GM19372 (cell line): ENCODE measurements at regions not wholly inside any gene's neighbourhood (a gene's known extent, or its start where the extent isn't known, plus 50 kb on each side); places are given as distances from the start of the nearest gene placed in this dataset.

Experiments
- ATAC-seq: cut with Tn5 transposase; IDR thresholded peaks from one replicate; pipeline ENCODE4 v1.9.1; 2021; ENCODE audit warnings: mild to moderate bottlenecking, low read depth, moderate library complexity; ENCODE audit not compliant: unreplicated experiment

DNA sequence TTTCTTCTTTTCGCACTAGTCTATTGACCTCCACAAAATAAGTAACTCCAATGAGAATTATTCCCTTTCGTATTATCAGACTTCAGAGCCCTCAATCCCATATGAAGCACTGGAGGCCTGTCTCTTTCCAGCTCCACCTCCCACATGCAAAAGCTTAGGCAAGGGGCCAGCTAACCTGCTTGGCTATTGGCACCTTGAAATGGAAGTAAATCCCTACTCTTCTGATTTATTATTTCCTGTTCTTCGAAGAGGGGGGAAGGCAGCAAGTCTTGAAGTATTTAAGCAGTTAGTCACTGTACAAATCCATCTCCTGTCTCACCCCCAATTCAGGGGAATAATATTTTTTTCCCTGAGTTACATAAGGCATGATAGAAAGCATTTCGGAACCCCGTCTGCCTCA, 577.8 kb downstream of the MAFB start:
- ATAC-seq = no peak

GRCh38 chr20:40110311-40110831, 578.7 kb downstream of the MAFB start:
- ATAC-seq = no peak

- no peak for ATAC-seq
These were observed 579.9 kb downstream of the MAFB start for GRCh38 chr20:40109136-40109535.

GRCh38 chr20:40108321-40108720, 580.7 kb downstream of the MAFB start:
- no peak for ATAC-seq

DNA sequence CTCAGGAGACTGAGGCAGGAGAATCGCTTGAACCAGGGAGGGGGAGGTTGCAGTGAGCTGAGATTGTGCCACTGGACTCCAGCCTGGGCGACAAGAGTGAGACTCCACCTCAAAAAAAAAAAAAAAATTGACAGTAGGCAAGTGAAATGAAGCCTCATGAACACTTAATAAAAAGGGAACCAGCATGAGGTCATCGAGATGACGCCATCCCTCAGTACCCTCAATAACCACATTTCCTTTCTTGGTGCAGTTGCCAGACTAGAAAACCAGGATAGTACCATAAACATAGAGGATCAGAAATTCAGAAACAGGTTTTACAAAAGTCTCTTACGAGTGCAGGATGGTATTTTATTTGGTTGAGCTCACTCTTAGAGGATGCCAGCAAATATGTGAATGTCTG, 584.1 kb downstream of the MAFB start:
- ATAC-seq = no peak

DNA sequence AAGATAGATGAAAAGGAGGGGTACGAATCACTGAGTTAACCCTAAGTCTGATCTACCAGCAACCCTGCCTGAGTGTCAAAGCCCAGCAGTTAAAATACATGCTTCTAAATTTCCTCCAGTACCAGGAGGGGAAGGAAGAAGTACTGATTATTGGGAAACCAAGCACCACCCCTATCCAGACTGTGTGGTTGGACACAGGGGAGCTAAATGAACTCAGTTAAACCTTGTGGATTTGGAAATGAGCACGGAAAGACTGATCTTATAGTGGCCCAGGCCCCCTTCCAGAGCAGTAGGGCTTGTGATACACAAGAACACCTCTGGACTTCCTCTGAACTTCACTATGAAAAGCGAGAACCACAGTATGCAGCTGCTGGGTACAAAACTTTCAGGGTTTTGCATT, 585.6 kb downstream of the MAFB start:
- ATAC-seq = no peak

DNA sequence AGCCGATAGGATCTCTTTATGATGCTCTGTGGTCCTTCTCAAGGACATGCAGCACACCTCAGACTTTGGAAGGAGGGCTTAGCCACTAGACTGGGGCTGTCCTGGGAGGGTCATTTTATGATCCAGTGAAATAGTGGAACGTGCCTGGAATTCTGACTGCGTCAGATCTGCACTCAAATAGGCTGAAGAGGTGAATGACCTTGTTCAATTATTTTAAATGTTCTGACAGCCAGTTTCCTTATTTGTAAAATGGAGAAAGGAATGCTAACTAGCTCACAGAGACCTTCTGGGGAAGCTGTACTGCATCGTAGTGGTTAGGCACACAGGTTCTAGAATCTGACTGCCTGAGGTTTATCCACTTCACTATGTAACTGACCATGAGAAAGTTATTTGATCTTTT, 587.5 kb downstream of the MAFB start:
- ATAC-seq = no peak

GRCh38 chr20:40100261-40100660, 588.8 kb downstream of the MAFB start:
- no peak for ATAC-seq

DNA sequence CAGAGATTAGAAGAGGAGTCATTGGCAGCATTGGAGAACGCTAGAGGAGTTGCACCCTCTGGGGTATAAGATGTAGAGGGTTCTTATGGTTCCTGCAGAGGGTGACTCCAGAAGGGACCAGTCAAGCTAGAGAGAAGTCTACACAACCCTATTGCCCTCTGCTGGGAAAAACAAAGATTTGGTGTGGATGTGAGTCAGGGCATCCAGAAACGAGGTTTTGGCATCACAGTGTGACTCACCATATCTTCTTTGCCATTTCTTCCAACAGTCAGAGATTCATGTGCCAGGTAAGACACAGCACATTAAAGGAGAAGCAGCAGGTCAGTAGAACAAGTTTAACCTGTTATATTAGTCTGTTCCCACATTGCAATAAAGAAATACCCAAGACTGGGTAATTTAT, 598.8 kb downstream of the MAFB start:
- ATAC-seq = no peak

DNA sequence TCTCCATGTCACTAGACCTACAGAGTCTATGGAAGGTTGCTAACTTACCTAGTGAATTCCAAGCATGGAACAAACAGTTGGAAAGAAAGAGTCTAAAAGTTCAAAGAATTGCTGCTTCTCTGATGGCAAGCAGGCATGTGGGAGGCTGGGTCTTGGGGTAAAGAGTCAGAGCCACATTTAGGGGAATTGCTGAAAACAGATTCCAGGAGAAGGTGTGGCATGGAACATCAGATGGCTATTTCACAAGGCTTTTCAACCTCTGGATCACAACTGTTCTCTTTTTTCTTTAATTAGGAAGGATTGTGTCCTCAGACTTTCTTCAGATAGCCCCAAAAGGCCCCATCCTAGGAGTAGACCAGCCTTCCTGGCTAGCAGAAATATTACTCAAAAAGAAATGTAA, 601.5 kb downstream of the MAFB start:
- no peak for ATAC-seq

DNA sequence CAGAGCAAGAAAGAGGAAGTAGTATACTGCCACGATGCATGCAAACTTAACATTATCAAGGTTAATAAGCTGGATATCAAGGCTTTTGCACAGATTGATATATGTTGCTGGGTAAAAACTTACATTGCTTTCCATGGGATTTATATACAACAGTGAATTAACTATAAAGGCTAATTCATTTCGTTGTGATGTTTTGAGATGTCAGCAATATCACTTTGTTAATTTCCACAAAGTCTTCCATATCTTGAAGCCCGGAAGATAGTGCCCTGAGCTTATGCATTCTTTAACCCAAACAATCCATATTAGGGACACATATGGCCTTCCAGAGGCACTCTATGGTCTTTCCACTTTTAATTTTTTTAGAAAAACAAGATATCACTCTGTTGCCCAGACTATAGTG, 603.5 kb downstream of the MAFB start:
- no peak for ATAC-seq

GRCh38 chr20:40082436-40082835, 606.6 kb downstream of the MAFB start:
- ATAC-seq = no peak

- ATAC-seq = no peak
These were observed 607.4 kb downstream of the MAFB start for GRCh38 chr20:40081653-40082052.

DNA sequence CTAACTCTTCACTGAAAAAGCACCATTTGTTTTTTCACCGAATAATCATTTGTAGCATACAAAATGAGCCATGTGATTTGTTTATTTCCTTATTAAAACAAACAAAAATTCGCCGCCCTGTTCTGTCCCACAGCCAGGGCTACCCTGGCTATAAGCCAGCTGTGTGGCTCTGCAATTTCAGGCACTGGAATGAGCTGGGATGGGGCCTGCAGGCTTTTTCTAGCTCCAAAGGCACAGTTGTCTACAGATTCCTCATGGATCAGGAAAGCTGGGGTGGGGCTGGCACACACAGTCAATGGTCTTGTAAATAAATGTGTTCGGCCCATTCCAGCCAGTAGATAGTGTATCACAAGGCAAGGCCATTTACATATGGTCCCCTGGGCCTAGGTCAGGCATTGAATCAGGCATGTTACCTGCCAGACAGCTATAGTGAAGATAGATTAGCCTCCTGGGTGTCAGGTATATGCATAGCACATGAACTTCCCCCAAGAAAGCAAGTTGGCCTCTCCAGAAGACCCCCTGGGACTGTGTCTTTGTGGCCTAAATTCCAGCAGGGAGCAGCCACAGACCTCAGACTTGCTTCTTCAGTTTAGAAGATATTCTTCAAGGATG, 608.9 kb downstream of the MAFB start:
- ATAC-seq = no peak

- ATAC-seq = no peak
These were observed 615.4 kb downstream of the MAFB start for GRCh38 chr20:40073535-40074111.

- ATAC-seq = no peak
These were observed 616.1 kb downstream of the MAFB start for GRCh38 chr20:40072907-40073306.

- no peak for ATAC-seq
These were observed 632.9 kb downstream of the MAFB start for GRCh38 chr20:40056171-40056570.

DNA sequence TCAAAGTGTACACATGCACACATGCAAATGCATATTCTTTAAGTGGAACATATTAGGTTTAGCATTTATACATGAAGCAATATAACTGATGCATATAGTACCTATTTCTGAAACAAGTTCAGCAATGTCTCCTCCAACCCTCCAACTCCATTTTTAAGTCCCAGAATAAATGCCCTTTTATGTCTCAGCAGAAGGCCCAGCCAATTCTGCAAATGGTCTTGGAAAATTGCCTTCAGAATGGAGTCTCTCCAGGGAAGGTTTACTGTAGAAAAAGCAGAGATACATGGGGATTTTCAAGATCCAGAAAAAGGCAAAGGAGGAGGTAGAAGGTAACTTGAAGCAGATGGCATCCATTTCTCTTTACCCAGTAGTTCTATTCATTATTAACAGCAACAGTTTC, 633.3 kb downstream of the MAFB start:
- no peak for ATAC-seq

DNA sequence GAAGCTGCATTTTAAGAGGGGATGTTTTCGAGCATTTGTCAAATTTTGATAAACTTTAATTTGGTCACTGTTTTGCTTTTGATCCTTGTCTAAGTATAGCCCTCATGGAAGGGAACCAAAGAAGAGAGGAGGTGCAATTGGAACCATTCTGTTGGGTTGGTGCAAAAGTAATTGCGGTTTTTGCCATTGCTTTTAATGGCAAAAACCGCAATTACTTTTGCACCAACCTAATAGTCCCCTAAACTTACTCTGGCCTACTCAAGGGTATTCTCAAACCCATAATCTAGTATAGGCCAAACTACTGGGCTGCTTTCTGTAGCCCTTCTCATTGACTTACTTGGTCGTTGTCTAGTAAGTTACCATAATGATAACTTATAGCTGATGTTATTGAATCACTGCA, 634.7 kb downstream of the MAFB start:
- ATAC-seq = no peak

DNA sequence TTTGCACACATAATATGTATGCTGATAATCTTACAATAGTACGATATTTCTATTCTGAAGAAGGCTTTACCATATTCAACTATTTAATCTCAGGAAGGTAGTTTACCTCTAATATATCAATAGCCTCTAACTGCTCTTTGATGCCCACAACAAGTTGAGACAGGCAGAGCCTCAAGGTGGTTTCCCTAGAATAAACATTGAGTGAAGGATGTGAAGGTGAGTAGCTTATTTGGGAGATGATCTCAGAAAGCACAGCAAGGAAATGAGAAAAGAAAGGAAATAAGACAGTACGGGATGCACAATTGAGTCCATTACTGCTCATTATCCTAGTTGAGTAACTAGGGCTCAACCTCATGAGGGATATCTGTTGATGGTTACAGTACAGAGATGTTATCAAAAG, 638.4 kb downstream of the MAFB start:
- no peak for ATAC-seq

DNA sequence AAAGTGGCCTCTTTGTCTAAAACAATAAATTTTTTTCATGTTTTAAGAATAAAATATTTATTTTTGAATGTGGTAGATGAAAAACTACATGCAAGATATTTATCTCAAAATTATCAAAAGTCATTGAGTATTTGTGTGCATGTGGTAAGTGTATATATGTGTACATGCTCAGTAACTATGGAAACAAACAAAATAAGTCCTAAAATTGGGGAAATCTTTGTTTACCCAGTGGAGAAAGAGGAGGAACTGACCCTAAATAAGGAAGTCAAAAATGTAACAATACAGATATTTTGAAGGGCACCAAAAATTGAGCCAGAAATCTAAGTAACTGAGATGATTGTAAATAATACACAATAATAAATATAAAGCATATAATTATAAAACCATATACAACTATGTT, 639.2 kb downstream of the MAFB start:
- no peak for ATAC-seq

- no peak for ATAC-seq
These were observed 642.3 kb downstream of the MAFB start for GRCh38 chr20:40046703-40047102.

DNA sequence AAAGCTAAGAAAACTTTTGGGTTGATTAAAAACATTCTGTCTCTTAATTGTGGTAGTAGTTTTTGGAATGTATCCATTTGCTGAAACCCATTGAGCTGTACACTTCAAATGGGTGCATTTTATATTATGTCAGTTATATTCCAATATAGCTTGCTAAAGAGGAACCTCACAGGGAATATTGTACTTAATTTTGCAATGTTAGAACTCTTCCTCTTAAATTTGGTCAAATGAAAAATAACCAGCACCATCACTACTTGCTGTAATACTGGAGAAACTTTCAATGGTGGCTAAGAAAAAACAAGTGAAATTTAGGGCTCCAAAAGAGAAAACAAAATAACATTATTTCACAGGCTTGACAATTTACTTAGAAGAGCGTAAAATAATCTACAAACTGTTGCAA, 651.5 kb downstream of the MAFB start:
- no peak for ATAC-seq
